Caco-2 (cell line): ENCODE measurements at regions not wholly inside any gene's neighbourhood (a gene's known extent, or its start where the extent isn't known, plus 50 kb on each side); places are given as distances from the start of the nearest gene placed in this dataset.
"Not testable (repeated sequence)": the region's sequence is repeated elsewhere in the genome, so short reads cannot be mapped to it uniquely, and the experiment has no call there.

Source experiments
- BruUV-seq: library from RNA; stranded (reverse); fragments of 400-500 nt; replicated peaks from 2 replicates; lab custom pipeline; 2021; lab: Mats Ljungman, UMichigan
- CTCF ChIA-PET: fragments of 300-600 bp; sonication (Branson Sonifier 250); formaldehyde crosslinking; loops from one replicate; lab custom pipeline; 2022; ENCODE audit warnings: antibody characterized with exemption; lab: Charles Lee
- POLR2A ChIA-PET: fragments of 300-600 bp; sonication (Branson Sonifier 250); formaldehyde crosslinking; loops from one replicate; lab custom pipeline; 2022; ENCODE audit warnings: antibody characterized with exemption; lab: Charles Lee
- DNase-seq, 2 experiments: peaks; one replicate each; pipeline versions ENCODE4 v3.0.0 to v3.0.0-alpha.2; 2020 to 2022
- H3K27me3 ChIP-seq: replicated peaks from 2 replicates; pipeline ENCODE4 v1.6.0; 2011; ENCODE audit warnings: low read length; ENCODE audit not compliant: control insufficient read depth, insufficient read depth
- H3K36me3 ChIP-seq: 2 replicates; pipeline ENCODE4 v1.5.1; 2011; ENCODE audit warnings: low read length; ENCODE audit not compliant: control insufficient read depth, insufficient read depth
- H3K4me1 ChIP-seq: fragments of 250-450 bp; sonication (Bioruptor Pico); 2 replicates; pipeline ENCODE4 v1.5.1; 2020; ENCODE audit warnings: mild to moderate bottlenecking
- H3K4me3 ChIP-seq: 2 replicates; pipeline ENCODE4 v1.5.1; 2011; ENCODE audit warnings: low read depth, mild to moderate bottlenecking, control low read depth, low read length
- H3K9me3 ChIP-seq: fragments of 250-450 bp; sonication (Bioruptor Pico); 2 replicates; pipeline ENCODE4 v1.5.1; 2020; ENCODE audit warnings: mild to moderate bottlenecking, moderate library complexity
- H3K27ac Mint-ChIP-seq: one replicate; pipeline ENCODE4 v1.8.0; 2022; ENCODE audit warnings: mixed read lengths; ENCODE audit not compliant: unreplicated experiment
- H3K27me3 Mint-ChIP-seq: one replicate; pipeline ENCODE4 v1.8.0; 2022; ENCODE audit warnings: mixed read lengths; ENCODE audit not compliant: insufficient read depth, unreplicated experiment
- H3K36me3 Mint-ChIP-seq: one replicate; pipeline ENCODE4 v1.8.0; 2022; ENCODE audit warnings: mild to moderate bottlenecking, mixed read lengths; ENCODE audit not compliant: insufficient read depth, unreplicated experiment
- H3K4me1 Mint-ChIP-seq: one replicate; pipeline ENCODE4 v1.8.0; 2022; ENCODE audit warnings: low read depth, mixed read lengths; ENCODE audit not compliant: unreplicated experiment
- H3K4me3 Mint-ChIP-seq: one replicate; pipeline ENCODE4 v1.8.0; 2022; ENCODE audit warnings: mild to moderate bottlenecking, moderate library complexity, mixed read lengths; ENCODE audit not compliant: unreplicated experiment
- H3K9me3 Mint-ChIP-seq: one replicate; pipeline ENCODE4 v1.8.0; 2022; ENCODE audit warnings: mixed read lengths; ENCODE audit not compliant: unreplicated experiment
- CTCF ChIP-seq, 2 experiments: fragments of 200-600 bp in 1 of 2; IDR thresholded peaks; 1 replicate in 1 of 2; 2 replicates in 1 of 2; pipeline versions ENCODE4 v1.5.1 to v1.8.0; 2011 to 2022; ENCODE audit warnings: antibody characterized with exemption in 1 of 2, control low read depth in 1 of 2, inconsistent platforms in 1 of 2, low read depth in 1 of 2, low read length in 1 of 2, mild to moderate bottlenecking in 1 of 2, moderate library complexity in 1 of 2; ENCODE audit not compliant: insufficient read depth in 1 of 2, severe bottlenecking in 1 of 2, unreplicated experiment in 1 of 2
- intact Hi-C: fragments of 100-400 bp; cut with micrococcal nuclease; formaldehyde crosslinking; loops from one replicate; pipeline ENCODE4 v1.10.0; 2022; ENCODE audit not compliant: unreplicated experiment

- no peaks in the 10 kb centered on the region for H3K36me3 ChIP-seq
- Mint-ChIP-seq H3K4me1 (peaks cover 28% of the 10 kb centered on the region), H3K27ac (no peak overlapping the region), H3K27me3 (no peaks in the 10 kb centered on the region), H3K9me3 (no peaks in the 10 kb centered on the region), H3K36me3 (peaks cover 6% of the 10 kb centered on the region), H3K4me3 (no peak overlapping the region)
- no TSS peak for BruUV-seq
- H3K4me3 ChIP-seq = no peak overlapping the region
- CTCF ChIA-PET = no interaction called here
- no peaks in the 10 kb centered on the region for H3K9me3 ChIP-seq
- DNase-seq = no peak
- POLR2A ChIA-PET = no interaction called here
- H3K27me3 ChIP-seq = no peaks in the 10 kb centered on the region
- peaks cover 17% of the 10 kb centered on the region for H3K4me1 ChIP-seq
- TF ChIP-seq CTCF (IDR thresholded peaks at IDR 0.05; ENCODE audit: insufficient read depth in 1 of 2, low read depth in 1 of 2, low read length in 1 of 2, severe bottlenecking in 1 of 2, unreplicated experiment in 1 of 2) = no peak
- intact Hi-C loops = no loop called here
Measured at GRCh38 chr3:98702166-98702565, 61.0 kb upstream of the ST3GAL6 start.

GRCh38 chr3:98705212-98705611 is 57.9 kb upstream of the ST3GAL6 start:
- H3K9me3 Mint-ChIP-seq = no peaks in the 10 kb centered on the region
- peaks cover 6% of the 10 kb centered on the region for H3K36me3 Mint-ChIP-seq
- H3K36me3 ChIP-seq = no peaks in the 10 kb centered on the region
- ChIA-PET POLR2A (no interaction called here), CTCF (no interaction called here)
- H3K4me1 Mint-ChIP-seq = peaks cover 53% of the 10 kb centered on the region
- no peak overlapping the region for H3K4me3 Mint-ChIP-seq
- BruUV-seq = no TSS peak
- TF ChIP-seq CTCF (IDR thresholded peaks at IDR 0.05; ENCODE audit: insufficient read depth in 1 of 2, low read depth in 1 of 2, low read length in 1 of 2, severe bottlenecking in 1 of 2, unreplicated experiment in 1 of 2) = no peak
- no peak for DNase-seq
- no peaks in the 10 kb centered on the region for H3K9me3 ChIP-seq
- no peak overlapping the region for H3K27ac Mint-ChIP-seq
- H3K27me3 Mint-ChIP-seq = no peaks in the 10 kb centered on the region
- intact Hi-C loops = loop anchor here (1.0 kb wide), 1 partner anchor 103 kb away; no protein-coding TSS in a partner anchor
- H3K4me3 ChIP-seq = no peak overlapping the region
- peaks cover 44% of the 10 kb centered on the region for H3K4me1 ChIP-seq
- no peaks in the 10 kb centered on the region for H3K27me3 ChIP-seq

GRCh38 chr3:98705694-98706093 is 57.4 kb upstream of the ST3GAL6 start:
- CTCF ChIA-PET = no interaction called here
- POLR2A ChIA-PET = no interaction called here
- Mint-ChIP-seq H3K27me3 (no peaks in the 10 kb centered on the region), H3K36me3 (peaks cover 6% of the 10 kb centered on the region), H3K27ac (no peak overlapping the region), H3K9me3 (no peaks in the 10 kb centered on the region), H3K4me1 (peaks cover 54% of the 10 kb centered on the region), H3K4me3 (no peak overlapping the region)
- no peaks in the 10 kb centered on the region for H3K36me3 ChIP-seq
- DNase-seq = peak in 1 of 2 experiments; percentile 22
- intact Hi-C loops = loop anchor here (1.0 kb wide), 1 partner anchor 103 kb away; no protein-coding TSS in a partner anchor
- no peak for TF ChIP-seq CTCF (IDR thresholded peaks at IDR 0.05; ENCODE audit: insufficient read depth in 1 of 2, low read depth in 1 of 2, low read length in 1 of 2, severe bottlenecking in 1 of 2, unreplicated experiment in 1 of 2)
- H3K4me1 ChIP-seq = peaks cover 48% of the 10 kb centered on the region
- no TSS peak for BruUV-seq
- no peak overlapping the region for H3K4me3 ChIP-seq
- no peaks in the 10 kb centered on the region for H3K27me3 ChIP-seq
- no peaks in the 10 kb centered on the region for H3K9me3 ChIP-seq

- H3K9me3 Mint-ChIP-seq, H3K4me3 ChIP-seq, H3K36me3 ChIP-seq, BruUV-seq, H3K36me3 Mint-ChIP-seq, H3K27ac Mint-ChIP-seq, H3K27me3 Mint-ChIP-seq, H3K27me3 ChIP-seq, H3K9me3 ChIP-seq, CTCF ChIA-PET: not testable (repeated sequence)
- peak overlapping the region; percentile 33 for H3K4me3 Mint-ChIP-seq
- POLR2A ChIA-PET = interaction anchor here (0.9 kb wide), 1 partner anchor 23 kb away, joined by 7 read pairs; no protein-coding TSS in a partner anchor
- peaks cover 33% of the 10 kb centered on the region for H3K4me1 ChIP-seq
- intact Hi-C loops = loop anchor here (1.0 kb wide), 2 partner anchors 24 to 78 kb away; no protein-coding TSS in a partner anchor
- peaks cover 43% of the 10 kb centered on the region for H3K4me1 Mint-ChIP-seq
- peak; percentile 66 to 67 for DNase-seq
Measured at GRCh38 chr3:98708681-98709080, 54.5 kb upstream of the ST3GAL6 start.
